BJ (cell line): ENCODE measurements at regions not wholly inside any gene's neighbourhood (a gene's known extent, or its start where the extent isn't known, plus 50 kb on each side); places are given as distances from the start of the nearest gene placed in this dataset.
A peak's percentile ranks its signal among the peaks of the same experiment; 100 is the strongest.

Source experiments
- CTCF ChIA-PET: fragments of 350-600 bp; formaldehyde crosslinking; extraction: SDS; loops from one replicate; lab custom pipeline; 2021; ENCODE audit warnings: antibody characterized with exemption, inconsistent platforms; lab: Yijun Ruan, JAX
- POLR2A ChIA-PET: fragments of 300-600 bp; sonication (Branson Sonifier 250); formaldehyde crosslinking; extraction: SDS; loops from one replicate; lab custom pipeline; 2021; ENCODE audit warnings: antibody characterized with exemption; lab: Charles Lee
- DNase-seq: peaks from one replicate; pipeline ENCODE4 v3.0.0-alpha.2; 2011; ENCODE audit warnings: low read depth
- H3K27me3 ChIP-seq: 2 replicates; pipeline ENCODE4 v1.6.0; 2011; ENCODE audit warnings: low read length; ENCODE audit not compliant: control insufficient read depth, insufficient read depth
- H3K36me3 ChIP-seq: 2 replicates; pipeline ENCODE4 v1.5.1; 2011; ENCODE audit warnings: low read length; ENCODE audit not compliant: control insufficient read depth, insufficient read depth
- H3K4me3 ChIP-seq: 2 replicates; pipeline ENCODE4 v1.5.1; 2011; ENCODE audit warnings: low read depth, mild to moderate bottlenecking, control low read depth, low read length
- CTCF ChIP-seq: IDR thresholded peaks from 2 replicates; pipeline ENCODE4 v1.5.1; 2011; ENCODE audit warnings: low read depth, mild to moderate bottlenecking, control low read depth, inconsistent platforms, low read length, moderate library complexity; ENCODE audit not compliant: insufficient read depth

- no peak overlapping the region for H3K4me3 ChIP-seq
- CTCF ChIA-PET = no interaction called here
- no peak for TF ChIP-seq CTCF
- H3K36me3 ChIP-seq = no peaks in the 10 kb centered on the region
- no peaks in the 10 kb centered on the region for H3K27me3 ChIP-seq
- no peak for DNase-seq
- POLR2A ChIA-PET = no interaction called here
Measured at GRCh38 chr6:40955178-40955545, 83.9 kb downstream of the UNC5CL start.

GRCh38 chr6:40954446-40955177, 84.4 kb downstream of the UNC5CL start:
- TF ChIP-seq CTCF = no peak
- Histone ChIP-seq H3K4me3 (no peak overlapping the region), H3K27me3 (no peaks in the 10 kb centered on the region), H3K36me3 (no peaks in the 10 kb centered on the region)
- ChIA-PET CTCF (no interaction called here), POLR2A (no interaction called here)
- no peak for DNase-seq

GRCh38 chr6:40953486-40953885, 85.5 kb downstream of the UNC5CL start:
- TF ChIP-seq CTCF = no peak
- POLR2A ChIA-PET = no interaction called here
- DNase-seq = no peak
- no peak overlapping the region for H3K4me3 ChIP-seq
- no peaks in the 10 kb centered on the region for H3K27me3 ChIP-seq
- H3K36me3 ChIP-seq = no peaks in the 10 kb centered on the region
- CTCF ChIA-PET = no interaction called here

- TF ChIP-seq CTCF = no peak
- ChIA-PET POLR2A (interaction anchor here (1.0 kb wide), 1 partner anchor 11 kb away, joined by 4 read pairs; no protein-coding TSS in a partner anchor), CTCF (interaction anchor here (1.1 to 1.2 kb wide), 2 partner anchors 13 to 57 kb away, joined by 3 read pairs; no protein-coding TSS in a partner anchor)
- H3K27me3 ChIP-seq = no peaks in the 10 kb centered on the region
- no peaks in the 10 kb centered on the region for H3K36me3 ChIP-seq
- no peak overlapping the region for H3K4me3 ChIP-seq
- peak; percentile 54 for DNase-seq
Measured at GRCh38 chr6:40950986-40951698, 87.9 kb downstream of the UNC5CL start.

- H3K27me3 ChIP-seq = no peaks in the 10 kb centered on the region
- no peak for DNase-seq
- H3K36me3 ChIP-seq = no peaks in the 10 kb centered on the region
- ChIA-PET POLR2A (no interaction called here), CTCF (interaction anchor here (0.8 to 1.2 kb wide), 2 partner anchors 13 to 90 kb away, joined by 3 to 4 read pairs; partner anchors contain the start of gene UNC5CL)
- H3K4me3 ChIP-seq = no peak overlapping the region
- TF ChIP-seq CTCF = no peak
Measured at GRCh38 chr6:40948570-40948969, 90.5 kb downstream of the UNC5CL start.
